Panc1 (cell line): ENCODE measurements at regions not wholly inside any gene's neighbourhood (a gene's known extent, or its start where the extent isn't known, plus 50 kb on each side); places are given as distances from the start of the nearest gene placed in this dataset.

Experiments used
- ATAC-seq: fragments of 200-7000 bp; cut with Tn5 transposase; 2 replicates; pipeline ENCODE4 v1.9.1; 2020; ENCODE audit warnings: mild to moderate bottlenecking, moderate library complexity
- BruUV-seq: library from RNA; stranded (reverse); fragments of 400-500 nt; replicated peaks from 2 replicates; lab custom pipeline; 2021; lab: Mats Ljungman, UMichigan
- CTCF ChIA-PET: fragments of 300-600 bp; sonication (Branson Sonifier 250); formaldehyde crosslinking; loops from one replicate; lab custom pipeline; 2022; ENCODE audit warnings: antibody characterized with exemption; lab: Charles Lee
- POLR2A ChIA-PET: fragments of 300-600 bp; sonication (Branson Sonifier 250); formaldehyde crosslinking; loops from one replicate; lab custom pipeline; 2022; ENCODE audit warnings: antibody characterized with exemption; lab: Charles Lee
- DNase-seq: peaks from one replicate; pipeline ENCODE4 v3.0.0-alpha.2; 2010; ENCODE audit warnings: low read depth, low spot score
- H3K27ac ChIP-seq: 2 replicates; pipeline ENCODE4 v1.5.1; 2011; ENCODE audit warnings: mild to moderate bottlenecking, low read length, inconsistent platforms
- H3K27me3 ChIP-seq: fragments of 200-500 bp; sonication (Bioruptor generic); 2 replicates; pipeline ENCODE4 v1.6.0; 2014; ENCODE audit warnings: low read length, inconsistent platforms; ENCODE audit not compliant: control insufficient read depth, insufficient read depth
- H3K36me3 ChIP-seq: fragments of 200-500 bp; sonication (Bioruptor generic); 2 replicates; pipeline ENCODE4 v1.5.1; 2014; ENCODE audit warnings: inconsistent platforms, mild to moderate bottlenecking, low read length, moderate library complexity; ENCODE audit not compliant: control insufficient read depth, insufficient read depth
- H3K4me1 ChIP-seq: 2 replicates; pipeline ENCODE4 v1.5.1; 2011; ENCODE audit warnings: inconsistent platforms, mild to moderate bottlenecking, low read length, moderate library complexity; ENCODE audit not compliant: control insufficient read depth, insufficient read depth
- H3K4me3 ChIP-seq, 2 experiments: 2 replicates each; pipeline ENCODE4 v1.5.1; 2011 to 2012; ENCODE audit warnings: low read depth in 2 of 2, low read length in 2 of 2, mild to moderate bottlenecking in 2 of 2, inconsistent platforms in 1 of 2, moderate library complexity in 1 of 2
- H3K9me3 ChIP-seq: fragments of 200-500 bp; sonication (Bioruptor generic); 2 replicates; pipeline ENCODE4 v1.5.1; 2014; ENCODE audit warnings: low read depth, mild to moderate bottlenecking, inconsistent platforms, low read length, moderate library complexity; ENCODE audit not compliant: control insufficient read depth, insufficient read depth
- CTCF ChIP-seq: fragments of 450-650 bp; IDR thresholded peaks from 2 replicates; pipeline ENCODE4 v1.5.1; 2017; ENCODE audit warnings: mild to moderate bottlenecking
- POLR2AphosphoS5 ChIP-seq: IDR thresholded peaks from 2 replicates; pipeline ENCODE4 v1.6.1; 2012; ENCODE audit warnings: mild to moderate bottlenecking, low read depth, low read length, moderate library complexity
- SIN3A ChIP-seq: IDR thresholded peaks from 2 replicates; pipeline ENCODE4 v1.6.1; 2012; ENCODE audit warnings: low read depth, mild to moderate bottlenecking, low read length, moderate library complexity, borderline replicate concordance; ENCODE audit not compliant: insufficient read depth
- TCF7L2 ChIP-seq: IDR thresholded peaks from 2 replicates; pipeline ENCODE4 v1.6.1; 2011; ENCODE audit warnings: mild to moderate bottlenecking, low read depth, low read length, inconsistent platforms
- in situ Hi-C: cut with HindIII; loops from 2 replicates; pipeline ENCODE4 v1.10.0; 2016; ENCODE audit warnings: low sequenced_read_pairs, low pct_unique_long_range_greater_than_20kb
- intact Hi-C: fragments of 100-400 bp; cut with micrococcal nuclease; formaldehyde crosslinking; loops from one replicate; pipeline ENCODE4 v1.10.0; 2022; ENCODE audit not compliant: unreplicated experiment
- TF ChIP-seq, protein P1 (sequence below), 2 experiments: IDR thresholded peaks; 2 replicates each; pipeline ENCODE4 v1.6.1; 2011 to 2012; ENCODE audit warnings: low read depth in 2 of 2, control low read depth in 1 of 2, low read length in 1 of 2, mild to moderate bottlenecking in 1 of 2, moderate library complexity in 1 of 2; ENCODE audit not compliant: insufficient read depth in 1 of 2

GRCh38 chr10:33760056-33760943 is 425.8 kb upstream of the NRP1 start:
- DNase-seq (no peak), ATAC-seq (no peak)
- H3K27me3 ChIP-seq = no peaks in the 10 kb centered on the region
- TF ChIP-seq POLR2AphosphoS5 = no peak
- no peak for TF ChIP-seq TCF7L2
- no peak for TF ChIP-seq CTCF
- TF ChIP-seq, protein P1, sequence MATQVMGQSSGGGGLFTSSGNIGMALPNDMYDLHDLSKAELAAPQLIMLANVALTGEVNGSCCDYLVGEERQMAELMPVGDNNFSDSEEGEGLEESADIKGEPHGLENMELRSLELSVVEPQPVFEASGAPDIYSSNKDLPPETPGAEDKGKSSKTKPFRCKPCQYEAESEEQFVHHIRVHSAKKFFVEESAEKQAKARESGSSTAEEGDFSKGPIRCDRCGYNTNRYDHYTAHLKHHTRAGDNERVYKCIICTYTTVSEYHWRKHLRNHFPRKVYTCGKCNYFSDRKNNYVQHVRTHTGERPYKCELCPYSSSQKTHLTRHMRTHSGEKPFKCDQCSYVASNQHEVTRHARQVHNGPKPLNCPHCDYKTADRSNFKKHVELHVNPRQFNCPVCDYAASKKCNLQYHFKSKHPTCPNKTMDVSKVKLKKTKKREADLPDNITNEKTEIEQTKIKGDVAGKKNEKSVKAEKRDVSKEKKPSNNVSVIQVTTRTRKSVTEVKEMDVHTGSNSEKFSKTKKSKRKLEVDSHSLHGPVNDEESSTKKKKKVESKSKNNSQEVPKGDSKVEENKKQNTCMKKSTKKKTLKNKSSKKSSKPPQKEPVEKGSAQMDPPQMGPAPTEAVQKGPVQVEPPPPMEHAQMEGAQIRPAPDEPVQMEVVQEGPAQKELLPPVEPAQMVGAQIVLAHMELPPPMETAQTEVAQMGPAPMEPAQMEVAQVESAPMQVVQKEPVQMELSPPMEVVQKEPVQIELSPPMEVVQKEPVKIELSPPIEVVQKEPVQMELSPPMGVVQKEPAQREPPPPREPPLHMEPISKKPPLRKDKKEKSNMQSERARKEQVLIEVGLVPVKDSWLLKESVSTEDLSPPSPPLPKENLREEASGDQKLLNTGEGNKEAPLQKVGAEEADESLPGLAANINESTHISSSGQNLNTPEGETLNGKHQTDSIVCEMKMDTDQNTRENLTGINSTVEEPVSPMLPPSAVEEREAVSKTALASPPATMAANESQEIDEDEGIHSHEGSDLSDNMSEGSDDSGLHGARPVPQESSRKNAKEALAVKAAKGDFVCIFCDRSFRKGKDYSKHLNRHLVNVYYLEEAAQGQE (IDR thresholded peaks at IDR 0.05; ENCODE audit: insufficient read depth in 1 of 2, low read depth in 2 of 2, low read length in 1 of 2) = no peak
- no peaks in the 10 kb centered on the region for H3K9me3 ChIP-seq
- no TSS peak for BruUV-seq
- intact Hi-C loops = no loop called here
- CTCF ChIA-PET = no interaction called here
- H3K36me3 ChIP-seq = no peaks in the 10 kb centered on the region
- no peak overlapping the region for H3K27ac ChIP-seq
- POLR2A ChIA-PET = interaction anchor here (0.6 kb wide), 1 partner anchor 477 kb away, joined by 4 read pairs; no protein-coding TSS in a partner anchor
- in situ Hi-C loops = no loop called here
- H3K4me3 ChIP-seq = no peak overlapping the region
- H3K4me1 ChIP-seq = no peaks in the 10 kb centered on the region

- TF ChIP-seq TCF7L2 = no peak
- no peak for TF ChIP-seq CTCF
- TF ChIP-seq, protein P1 (IDR thresholded peaks at IDR 0.05; ENCODE audit: insufficient read depth in 1 of 2, low read depth in 2 of 2, low read length in 1 of 2) = no peak
- no peak for TF ChIP-seq SIN3A
- TF ChIP-seq POLR2AphosphoS5 = no peak
- Histone ChIP-seq H3K4me3 (no peak overlapping the region), H3K27me3 (no peaks in the 10 kb centered on the region), H3K27ac (no peak overlapping the region), H3K9me3 (no peaks in the 10 kb centered on the region), H3K4me1 (no peaks in the 10 kb centered on the region), H3K36me3 (no peaks in the 10 kb centered on the region)
- ATAC-seq = no peak
- no TSS peak for BruUV-seq
- intact Hi-C loops (no loop called here), in situ Hi-C loops (no loop called here)
- POLR2A ChIA-PET = no interaction called here
- CTCF ChIA-PET = no interaction called here
- DNase-seq = no peak
These were observed 424.7 kb upstream of the NRP1 start for GRCh38 chr10:33759191-33759590.
